ENCODE measurements at regions not wholly inside any gene's neighbourhood (a gene's known extent, or its start where the extent isn't known, plus 50 kb on each side); places are given as distances from the start of the nearest gene placed in this dataset.

GRCh38 chr2:2702385-2702784 lies 371.3 kb upstream of the MYT1L start:
- TF ChIP-seq CTCF (IDR thresholded peaks at IDR 0.05 in 2 of 3, conservative IDR thresholded peaks at IDR 0.05 in 1 of 3; ENCODE audit: borderline replicate concordance in 1 of 3, insufficient read depth in 1 of 3, low read depth in 2 of 3, low read length in 2 of 3) (no peak), POLR2AphosphoS5 (IDR thresholded peaks at IDR 0.05; ENCODE audit: low read depth, low read length) (no peak), POLR2A (IDR thresholded peaks at IDR 0.05; ENCODE audit: borderline replicate concordance, extremely low read depth, insufficient read depth, insufficient read length) (no peak), REST (IDR thresholded peaks at IDR 0.05; ENCODE audit: low read depth) (no peak), SP1 (IDR thresholded peaks at IDR 0.05; ENCODE audit: low read depth) (no peak), SRF (IDR thresholded peaks at IDR 0.05; ENCODE audit: low read depth) (no peak), EZH2phosphoT487 (IDR thresholded peaks at IDR 0.05; ENCODE audit: borderline replicate concordance) (no peak), JUND (IDR thresholded peaks at IDR 0.05) (no peak), ZFX (IDR thresholded peaks at IDR 0.05) (no peak), YY1 (IDR thresholded peaks at IDR 0.05; ENCODE audit: extremely low read depth, insufficient replicate concordance, low read depth, low read length) (no peak), RAD21 (IDR thresholded peaks at IDR 0.05; ENCODE audit: low read depth) (no peak), ZBTB33 (IDR thresholded peaks at IDR 0.05; ENCODE audit: extremely low read depth, insufficient replicate concordance, low read length) (no peak), MAX (IDR thresholded peaks at IDR 0.05) (no peak), EZH2 (IDR thresholded peaks at IDR 0.05) (no peak)

Data from HCT116 (cell line).